ENCODE measurements at regions not wholly inside any gene's neighbourhood (a gene's known extent, or its start where the extent isn't known, plus 50 kb on each side); places are given as distances from the start of the nearest gene placed in this dataset.

DNA sequence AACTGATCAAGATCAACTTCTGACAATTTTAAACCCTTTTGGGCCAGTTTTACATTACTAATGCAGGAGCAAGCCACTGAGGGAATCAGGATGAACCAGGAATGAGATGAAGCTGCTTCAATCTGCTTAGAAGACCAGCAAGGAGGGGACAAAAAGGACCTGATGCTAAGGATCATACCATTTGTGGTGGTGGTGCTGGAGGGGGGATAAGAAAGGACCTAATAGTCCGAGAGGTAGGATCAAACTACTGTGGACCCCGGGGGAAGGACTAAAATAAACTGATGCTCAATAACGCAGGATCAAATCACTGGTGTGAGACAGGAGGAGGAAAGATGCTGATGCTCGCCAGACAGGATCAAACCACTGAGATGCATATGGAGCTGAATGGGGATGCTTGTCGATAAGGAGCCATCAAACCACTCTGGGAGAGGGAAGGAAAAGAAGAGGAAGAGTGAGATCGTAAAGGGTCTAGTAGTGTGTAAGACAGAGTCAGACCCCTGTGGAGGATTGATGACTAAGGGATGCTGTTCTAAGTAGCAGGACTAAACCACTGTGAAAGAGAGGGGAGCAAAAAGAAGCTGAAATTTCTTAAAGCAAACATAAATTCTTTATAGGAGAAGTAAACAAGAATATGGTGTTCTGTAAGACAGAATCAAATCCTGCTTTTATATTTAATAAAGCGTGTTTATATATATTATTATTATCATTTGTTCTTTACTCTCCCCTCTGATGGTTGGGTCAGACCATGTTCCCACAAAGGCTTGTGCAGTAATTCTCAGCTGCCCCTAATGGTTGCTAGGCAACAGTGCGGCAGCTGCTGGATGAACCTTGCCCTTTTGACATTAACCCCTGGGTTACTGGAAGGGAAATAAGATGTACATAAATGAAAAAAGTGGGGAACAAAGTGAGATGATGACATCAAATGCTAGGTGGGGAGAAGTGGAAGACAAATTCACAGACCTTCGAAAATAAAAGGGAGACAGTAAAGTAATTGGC, 432.5 kb upstream of the FGF16 start:
- TF ChIP-seq EZH2phosphoT487 (IDR thresholded peaks at IDR 0.05; ENCODE audit: borderline replicate concordance) (no peak), EZH2 (IDR thresholded peaks at IDR 0.05) (no peak), RAD21 (IDR thresholded peaks at IDR 0.05; ENCODE audit: low read depth) (no peak), POLR2AphosphoS5 (IDR thresholded peaks at IDR 0.05; ENCODE audit: low read depth, low read length) (no peak), YY1 (IDR thresholded peaks at IDR 0.05; ENCODE audit: extremely low read depth, insufficient replicate concordance, low read depth, low read length) (no peak), TCF7L2 (IDR thresholded peaks at IDR 0.05; ENCODE audit: borderline replicate concordance, extremely low read depth, insufficient read depth, insufficient read length) (no peak), CEBPB (IDR thresholded peaks at IDR 0.05; ENCODE audit: low read depth) (no peak), ELF1 (IDR thresholded peaks at IDR 0.05; ENCODE audit: borderline replicate concordance, low read depth) (no peak), ZNF274 (IDR thresholded peaks at IDR 0.05; ENCODE audit: low read depth, low read length) (no peak), SP1 (IDR thresholded peaks at IDR 0.05; ENCODE audit: low read depth) (no peak)
- TF ChIP-seq, protein P1, sequence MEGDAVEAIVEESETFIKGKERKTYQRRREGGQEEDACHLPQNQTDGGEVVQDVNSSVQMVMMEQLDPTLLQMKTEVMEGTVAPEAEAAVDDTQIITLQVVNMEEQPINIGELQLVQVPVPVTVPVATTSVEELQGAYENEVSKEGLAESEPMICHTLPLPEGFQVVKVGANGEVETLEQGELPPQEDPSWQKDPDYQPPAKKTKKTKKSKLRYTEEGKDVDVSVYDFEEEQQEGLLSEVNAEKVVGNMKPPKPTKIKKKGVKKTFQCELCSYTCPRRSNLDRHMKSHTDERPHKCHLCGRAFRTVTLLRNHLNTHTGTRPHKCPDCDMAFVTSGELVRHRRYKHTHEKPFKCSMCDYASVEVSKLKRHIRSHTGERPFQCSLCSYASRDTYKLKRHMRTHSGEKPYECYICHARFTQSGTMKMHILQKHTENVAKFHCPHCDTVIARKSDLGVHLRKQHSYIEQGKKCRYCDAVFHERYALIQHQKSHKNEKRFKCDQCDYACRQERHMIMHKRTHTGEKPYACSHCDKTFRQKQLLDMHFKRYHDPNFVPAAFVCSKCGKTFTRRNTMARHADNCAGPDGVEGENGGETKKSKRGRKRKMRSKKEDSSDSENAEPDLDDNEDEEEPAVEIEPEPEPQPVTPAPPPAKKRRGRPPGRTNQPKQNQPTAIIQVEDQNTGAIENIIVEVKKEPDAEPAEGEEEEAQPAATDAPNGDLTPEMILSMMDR (IDR thresholded peaks at IDR 0.05 in 2 of 3, conservative IDR thresholded peaks at IDR 0.05 in 1 of 3; ENCODE audit: borderline replicate concordance in 1 of 3, insufficient read depth in 1 of 3, low read depth in 2 of 3, low read length in 2 of 3), result no peak
- TF ChIP-seq, protein P2, sequence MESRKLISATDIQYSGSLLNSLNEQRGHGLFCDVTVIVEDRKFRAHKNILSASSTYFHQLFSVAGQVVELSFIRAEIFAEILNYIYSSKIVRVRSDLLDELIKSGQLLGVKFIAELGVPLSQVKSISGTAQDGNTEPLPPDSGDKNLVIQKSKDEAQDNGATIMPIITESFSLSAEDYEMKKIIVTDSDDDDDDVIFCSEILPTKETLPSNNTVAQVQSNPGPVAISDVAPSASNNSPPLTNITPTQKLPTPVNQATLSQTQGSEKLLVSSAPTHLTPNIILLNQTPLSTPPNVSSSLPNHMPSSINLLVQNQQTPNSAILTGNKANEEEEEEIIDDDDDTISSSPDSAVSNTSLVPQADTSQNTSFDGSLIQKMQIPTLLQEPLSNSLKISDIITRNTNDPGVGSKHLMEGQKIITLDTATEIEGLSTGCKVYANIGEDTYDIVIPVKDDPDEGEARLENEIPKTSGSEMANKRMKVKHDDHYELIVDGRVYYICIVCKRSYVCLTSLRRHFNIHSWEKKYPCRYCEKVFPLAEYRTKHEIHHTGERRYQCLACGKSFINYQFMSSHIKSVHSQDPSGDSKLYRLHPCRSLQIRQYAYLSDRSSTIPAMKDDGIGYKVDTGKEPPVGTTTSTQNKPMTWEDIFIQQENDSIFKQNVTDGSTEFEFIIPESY (IDR thresholded peaks at IDR 0.05; ENCODE audit: extremely low read depth, insufficient replicate concordance, low read length), result no peak
- TF ChIP-seq, protein P3, sequence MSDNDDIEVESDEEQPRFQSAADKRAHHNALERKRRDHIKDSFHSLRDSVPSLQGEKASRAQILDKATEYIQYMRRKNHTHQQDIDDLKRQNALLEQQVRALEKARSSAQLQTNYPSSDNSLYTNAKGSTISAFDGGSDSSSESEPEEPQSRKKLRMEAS (IDR thresholded peaks at IDR 0.05), result no peak
- TF ChIP-seq, protein P4, sequence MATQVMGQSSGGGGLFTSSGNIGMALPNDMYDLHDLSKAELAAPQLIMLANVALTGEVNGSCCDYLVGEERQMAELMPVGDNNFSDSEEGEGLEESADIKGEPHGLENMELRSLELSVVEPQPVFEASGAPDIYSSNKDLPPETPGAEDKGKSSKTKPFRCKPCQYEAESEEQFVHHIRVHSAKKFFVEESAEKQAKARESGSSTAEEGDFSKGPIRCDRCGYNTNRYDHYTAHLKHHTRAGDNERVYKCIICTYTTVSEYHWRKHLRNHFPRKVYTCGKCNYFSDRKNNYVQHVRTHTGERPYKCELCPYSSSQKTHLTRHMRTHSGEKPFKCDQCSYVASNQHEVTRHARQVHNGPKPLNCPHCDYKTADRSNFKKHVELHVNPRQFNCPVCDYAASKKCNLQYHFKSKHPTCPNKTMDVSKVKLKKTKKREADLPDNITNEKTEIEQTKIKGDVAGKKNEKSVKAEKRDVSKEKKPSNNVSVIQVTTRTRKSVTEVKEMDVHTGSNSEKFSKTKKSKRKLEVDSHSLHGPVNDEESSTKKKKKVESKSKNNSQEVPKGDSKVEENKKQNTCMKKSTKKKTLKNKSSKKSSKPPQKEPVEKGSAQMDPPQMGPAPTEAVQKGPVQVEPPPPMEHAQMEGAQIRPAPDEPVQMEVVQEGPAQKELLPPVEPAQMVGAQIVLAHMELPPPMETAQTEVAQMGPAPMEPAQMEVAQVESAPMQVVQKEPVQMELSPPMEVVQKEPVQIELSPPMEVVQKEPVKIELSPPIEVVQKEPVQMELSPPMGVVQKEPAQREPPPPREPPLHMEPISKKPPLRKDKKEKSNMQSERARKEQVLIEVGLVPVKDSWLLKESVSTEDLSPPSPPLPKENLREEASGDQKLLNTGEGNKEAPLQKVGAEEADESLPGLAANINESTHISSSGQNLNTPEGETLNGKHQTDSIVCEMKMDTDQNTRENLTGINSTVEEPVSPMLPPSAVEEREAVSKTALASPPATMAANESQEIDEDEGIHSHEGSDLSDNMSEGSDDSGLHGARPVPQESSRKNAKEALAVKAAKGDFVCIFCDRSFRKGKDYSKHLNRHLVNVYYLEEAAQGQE (IDR thresholded peaks at IDR 0.05; ENCODE audit: low read depth), result no peak
